HUES64 (cell line): ENCODE measurements at regions not wholly inside any gene's neighbourhood (a gene's known extent, or its start where the extent isn't known, plus 50 kb on each side); places are given as distances from the start of the nearest gene placed in this dataset.

Experiments used
- H3K27ac ChIP-seq: 2 replicates; pipeline ENCODE4 v1.7.0; 2013; ENCODE audit warnings: low read depth, low read length, inconsistent platforms
- H3K27me3 ChIP-seq: 2 replicates; pipeline ENCODE4 v1.6.1; 2013; ENCODE audit warnings: mild to moderate bottlenecking, low read length; ENCODE audit not compliant: insufficient read depth
- H3K36me3 ChIP-seq: 2 replicates; pipeline ENCODE4 v1.6.1; 2013; ENCODE audit warnings: mild to moderate bottlenecking, low read length; ENCODE audit not compliant: insufficient read depth
- H3K4me1 ChIP-seq: 2 replicates; pipeline ENCODE4 v1.6.1; 2013; ENCODE audit warnings: mild to moderate bottlenecking, low read length, moderate library complexity; ENCODE audit not compliant: insufficient read depth
- H3K4me3 ChIP-seq: 2 replicates; pipeline ENCODE4 v1.5.1; 2013; ENCODE audit warnings: mild to moderate bottlenecking, low read length, moderate library complexity
- H3K9ac ChIP-seq: 2 replicates; pipeline ENCODE4 v1.6.1; 2013; ENCODE audit warnings: mild to moderate bottlenecking, low read depth, low read length
- H3K9me3 ChIP-seq: 2 replicates; pipeline ENCODE4 v1.6.1; 2013; ENCODE audit warnings: low read depth, low read length; ENCODE audit not compliant: insufficient read depth
- WGBS: fragments of 150-250, 120-280 bp; methylation state at CpG from one replicate; pipeline ENCODE4 v1.1.7; 2013; ENCODE audit warnings: missing lambda C conversion rate; 5-methylcytosine and 5-hydroxymethylcytosine counted together

DNA sequence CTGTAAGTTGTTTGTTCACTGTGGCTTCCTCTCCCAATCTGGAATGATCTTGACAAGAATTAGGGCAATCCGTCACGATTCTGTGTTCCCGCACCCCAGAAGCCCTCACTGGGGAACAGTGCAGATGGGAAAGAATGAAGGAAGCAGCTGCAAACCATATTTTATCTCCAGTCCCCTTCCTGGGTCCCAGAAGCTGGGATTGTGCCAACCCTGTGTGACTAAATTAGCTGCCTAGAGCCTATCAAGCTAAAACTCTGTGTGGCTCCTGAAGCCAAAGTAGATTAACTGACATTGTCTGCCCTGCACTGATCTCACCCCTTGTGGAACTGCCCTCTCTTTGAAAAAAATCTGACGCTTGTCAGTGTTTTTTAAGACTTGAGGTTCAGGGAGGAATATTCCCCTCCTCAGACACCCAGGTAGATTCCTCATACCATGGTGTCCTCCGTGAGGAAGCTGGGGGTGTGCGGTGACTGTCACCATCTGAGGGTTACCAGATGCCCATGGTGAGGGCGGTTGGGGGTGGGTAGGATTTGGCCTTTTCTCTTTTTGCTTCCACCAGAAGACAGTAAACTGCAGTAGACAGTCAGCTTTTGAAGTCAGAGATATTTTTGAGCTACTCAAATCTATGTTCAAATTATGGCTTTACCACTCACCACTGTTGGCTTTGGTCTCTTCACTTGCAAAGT lies 358.3 kb upstream of the TPM1 start:
- Histone ChIP-seq H3K27me3 (no peaks in the 10 kb centered on the region), H3K4me1 (no peaks in the 10 kb centered on the region), H3K9ac (no peak overlapping the region), H3K4me3 (no peak overlapping the region), H3K27ac (no peak overlapping the region), H3K9me3 (no peaks in the 10 kb centered on the region), H3K36me3 (no peaks in the 10 kb centered on the region)
- WGBS: 92% methylated on average over 7 of the region's 7 CpGs

GRCh38 chr15:62691008-62691407 lies 351.5 kb upstream of the TPM1 start:
- no peaks in the 10 kb centered on the region for H3K9me3 ChIP-seq
- H3K4me1 ChIP-seq: no peaks in the 10 kb centered on the region
- no peak overlapping the region for H3K9ac ChIP-seq
- no CpG with 5 or more reads among the region's 2 CpGs for WGBS
- H3K27ac ChIP-seq: no peak overlapping the region
- H3K36me3 ChIP-seq: no peaks in the 10 kb centered on the region
- no peak overlapping the region for H3K4me3 ChIP-seq
- H3K27me3 ChIP-seq: no peaks in the 10 kb centered on the region

DNA sequence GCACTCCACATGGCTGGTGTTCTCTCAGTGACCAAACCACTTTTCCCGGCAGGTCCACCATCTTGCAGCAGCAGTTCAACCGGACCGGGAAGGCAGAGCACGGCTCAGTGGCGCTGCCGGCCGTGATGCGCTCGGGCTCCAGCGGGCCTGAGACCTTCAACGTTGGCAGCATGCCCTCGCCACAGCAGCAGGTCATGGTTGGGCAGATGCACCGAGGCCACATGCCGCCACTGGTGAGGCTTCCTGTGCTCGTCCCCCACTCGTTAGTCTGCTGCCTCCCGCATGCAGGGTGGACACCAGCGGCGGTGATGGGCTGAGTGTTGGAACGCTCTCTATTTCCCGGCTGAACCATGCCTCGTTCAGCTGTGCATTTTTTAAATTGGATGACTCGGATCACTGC lies 344.9 kb upstream of the TPM1 start:
- H3K4me3 ChIP-seq: no peak overlapping the region
- H3K9ac ChIP-seq: no peak overlapping the region
- H3K4me1 ChIP-seq: no peaks in the 10 kb centered on the region
- WGBS: 97% methylated on average over 23 of the region's 23 CpGs
- H3K9me3 ChIP-seq: no peaks in the 10 kb centered on the region
- no peaks in the 10 kb centered on the region; the same call in 1 of the 2 replicates for H3K36me3 ChIP-seq
- H3K27me3 ChIP-seq: no peaks in the 10 kb centered on the region
- no peak overlapping the region for H3K27ac ChIP-seq

GRCh38 chr15:62698646-62699045 lies 343.9 kb upstream of the TPM1 start:
- 82% methylated on average over 8 of the region's 8 CpGs for WGBS
- Histone ChIP-seq H3K27me3 (no peaks in the 10 kb centered on the region), H3K9me3 (no peaks in the 10 kb centered on the region), H3K4me3 (no peak overlapping the region), H3K4me1 (no peaks in the 10 kb centered on the region), H3K27ac (no peak overlapping the region), H3K9ac (no peak overlapping the region), H3K36me3 (no peaks in the 10 kb centered on the region; the same call in 1 of the 2 replicates)

- no peak overlapping the region for H3K27ac ChIP-seq
- H3K27me3 ChIP-seq: no peaks in the 10 kb centered on the region
- no peaks in the 10 kb centered on the region; the same call in 1 of the 2 replicates for H3K36me3 ChIP-seq
- H3K9me3 ChIP-seq: no peaks in the 10 kb centered on the region
- no peak overlapping the region for H3K4me3 ChIP-seq
- no peak overlapping the region for H3K9ac ChIP-seq
- peaks cover 13% of the 10 kb centered on the region for H3K4me1 ChIP-seq
- WGBS: 95% methylated on average over 2 of the region's 2 CpGs
Measured at GRCh38 chr15:62706317-62706716, 336.2 kb upstream of the TPM1 start.

GRCh38 chr15:62708470-62708869 lies 334.1 kb upstream of the TPM1 start:
- Histone ChIP-seq H3K4me3 (no peak overlapping the region), H3K4me1 (peaks cover 13% of the 10 kb centered on the region), H3K27ac (no peak overlapping the region), H3K9ac (no peak overlapping the region), H3K36me3 (peaks cover 3% of the 10 kb centered on the region; the same call in 1 of the 2 replicates), H3K9me3 (no peaks in the 10 kb centered on the region), H3K27me3 (no peaks in the 10 kb centered on the region)
- 97% methylated on average over 16 of the region's 16 CpGs for WGBS

DNA sequence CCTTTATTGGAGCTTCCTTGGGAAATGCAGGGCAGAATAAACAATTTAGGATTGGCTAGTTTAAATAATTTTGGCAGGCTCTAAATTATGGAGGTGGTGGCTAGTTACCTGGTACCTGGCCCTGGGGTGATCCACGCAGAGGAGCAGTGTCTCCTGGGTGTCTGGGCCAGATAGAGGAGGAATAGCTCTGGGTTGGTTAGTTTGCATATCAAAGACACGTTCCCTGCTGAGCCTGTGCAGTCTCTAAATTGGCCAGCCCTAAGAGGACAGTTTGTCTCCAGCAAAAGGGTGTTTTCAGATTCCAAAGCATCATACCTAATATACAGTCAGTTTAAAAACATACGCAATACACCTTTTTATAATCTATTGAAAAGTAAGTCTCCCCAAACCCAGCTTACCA lies 333.3 kb upstream of the TPM1 start:
- Histone ChIP-seq H3K4me1 (peaks cover 13% of the 10 kb centered on the region), H3K4me3 (no peak overlapping the region), H3K9ac (no peak overlapping the region), H3K27ac (no peak overlapping the region), H3K9me3 (no peaks in the 10 kb centered on the region), H3K27me3 (no peaks in the 10 kb centered on the region), H3K36me3 (peaks cover 3% of the 10 kb centered on the region; the same call in 1 of the 2 replicates)
- WGBS: 61% methylated on average over 3 of the region's 3 CpGs

GRCh38 chr15:62711691-62712454 lies 330.7 kb upstream of the TPM1 start:
- H3K4me1 ChIP-seq: peaks cover 6% of the 10 kb centered on the region
- H3K9ac ChIP-seq: no peak overlapping the region
- no peak overlapping the region for H3K4me3 ChIP-seq
- WGBS: 96% methylated on average over 11 of the region's 11 CpGs
- H3K9me3 ChIP-seq: no peaks in the 10 kb centered on the region
- H3K36me3 ChIP-seq: peaks cover 9% of the 10 kb centered on the region
- H3K27ac ChIP-seq: no peak overlapping the region
- H3K27me3 ChIP-seq: no peaks in the 10 kb centered on the region

- Histone ChIP-seq H3K9me3 (no peaks in the 10 kb centered on the region), H3K4me3 (no peak overlapping the region), H3K36me3 (peaks cover 14% of the 10 kb centered on the region), H3K9ac (no peak overlapping the region), H3K27ac (no peak overlapping the region), H3K27me3 (no peaks in the 10 kb centered on the region), H3K4me1 (peaks cover 6% of the 10 kb centered on the region)
- WGBS: 100% methylated on average over 4 of the region's 5 CpGs
Measured at GRCh38 chr15:62712455-62712839, 330.1 kb upstream of the TPM1 start.

- no peaks in the 10 kb centered on the region for H3K27me3 ChIP-seq
- H3K27ac ChIP-seq: no peak overlapping the region
- no peak overlapping the region for H3K4me3 ChIP-seq
- H3K4me1 ChIP-seq: no peaks in the 10 kb centered on the region
- no peaks in the 10 kb centered on the region for H3K9me3 ChIP-seq
- H3K36me3 ChIP-seq: peaks cover 27% of the 10 kb centered on the region
- no peak overlapping the region for H3K9ac ChIP-seq
Measured at GRCh38 chr15:62715946-62716345, 326.6 kb upstream of the TPM1 start.

DNA sequence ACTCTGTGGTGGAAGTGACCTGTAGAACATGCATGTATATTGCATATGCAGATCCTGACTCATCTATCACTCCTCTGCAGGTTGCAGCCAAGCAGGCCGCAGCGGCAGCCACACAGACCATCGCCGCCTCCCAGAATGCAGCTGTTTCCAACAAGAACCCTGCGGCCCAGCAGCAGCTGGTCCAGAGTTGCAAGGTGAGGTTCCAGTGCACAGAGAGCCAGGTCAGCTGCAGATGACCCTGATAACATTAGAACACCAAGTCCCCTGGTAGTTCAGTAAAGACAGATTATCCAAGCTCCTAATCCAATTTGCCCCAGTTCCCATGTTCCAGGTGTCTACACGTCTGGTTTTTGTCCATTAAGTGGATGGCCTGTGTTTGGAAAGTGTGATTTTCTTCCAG lies 325.1 kb upstream of the TPM1 start:
- Histone ChIP-seq H3K9ac (no peak overlapping the region), H3K36me3 (peaks cover 26% of the 10 kb centered on the region), H3K4me1 (no peaks in the 10 kb centered on the region), H3K27ac (no peak overlapping the region), H3K27me3 (no peaks in the 10 kb centered on the region), H3K9me3 (no peaks in the 10 kb centered on the region), H3K4me3 (no peak overlapping the region)
- 91% methylated on average over 6 of the region's 6 CpGs for WGBS
